Vagina (tissue), 2 donors: ENCODE measurements at regions not wholly inside any gene's neighbourhood (a gene's known extent, or its start where the extent isn't known, plus 50 kb on each side); places are given as distances from the start of the nearest gene placed in this dataset.
"Not testable (repeated sequence)": the region's sequence is repeated elsewhere in the genome, so short reads cannot be mapped to it uniquely, and the experiment has no call there.

Experiments
- POLR2A ChIP-seq, 2 donors: fragments of 450-650 bp; IDR thresholded peaks; one replicate each; pipeline ENCODE4 v1.6.1; 2017; ENCODE audit warnings: antibody characterized with exemption in 2 of 2, mild to moderate bottlenecking in 2 of 2, moderate library complexity in 2 of 2
- POLR2AphosphoS5 ChIP-seq, 2 donors: sonication (generic); formaldehyde crosslinking; IDR thresholded peaks; one replicate each; pipeline ENCODE4 v1.9.0; 2017; ENCODE audit warnings: antibody characterized with exemption in 2 of 2, mild to moderate bottlenecking in 2 of 2, low read depth in 1 of 2; ENCODE audit not compliant: insufficient read depth in 1 of 2
- TF ChIP-seq, protein P1 (sequence below), 3 experiments: fragments of 450-650 bp in 2 of 3; fragments of 200-600 bp in 1 of 3; sonication (generic) in 1 of 3; IDR thresholded peaks; one replicate each; pipeline ENCODE4 v1.5.1; 2017 to 2019; ENCODE audit warnings: antibody characterized with exemption in 3 of 3, mild to moderate bottlenecking in 2 of 3, moderate library complexity in 2 of 3

DNA sequence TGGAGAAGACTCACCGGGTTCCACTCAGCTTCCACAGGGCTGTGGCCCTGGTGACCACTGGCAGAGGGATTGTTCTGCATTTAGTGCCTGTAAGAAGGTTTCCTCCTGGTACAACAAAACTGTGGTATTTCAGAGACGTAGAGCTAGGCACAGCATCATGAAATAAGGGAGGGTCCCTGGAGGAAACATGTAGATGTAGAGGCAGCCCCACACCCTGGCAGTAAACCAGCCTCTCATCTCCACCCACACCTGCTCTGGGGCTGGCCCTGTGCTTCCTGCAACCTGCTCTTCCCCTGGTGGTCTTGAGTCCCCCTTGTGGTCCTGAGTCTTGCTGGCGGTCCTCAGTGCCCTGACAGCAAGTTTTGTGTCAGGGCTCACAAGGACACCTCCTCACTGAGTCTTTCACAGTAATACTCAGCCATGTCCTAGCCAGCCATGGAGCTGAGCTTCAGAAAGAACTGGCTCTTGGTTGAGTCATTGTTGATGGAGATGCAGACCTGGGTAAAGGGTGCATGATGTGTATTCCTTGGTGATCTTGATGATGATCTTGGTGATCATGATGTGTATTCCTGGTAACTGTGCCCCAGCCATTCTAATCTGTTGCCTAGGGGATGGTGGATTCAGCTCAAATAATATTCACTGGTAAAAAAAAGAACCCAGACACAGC, 121.8 kb downstream of the OR4M2 start:
- TF ChIP-seq, protein P1, sequence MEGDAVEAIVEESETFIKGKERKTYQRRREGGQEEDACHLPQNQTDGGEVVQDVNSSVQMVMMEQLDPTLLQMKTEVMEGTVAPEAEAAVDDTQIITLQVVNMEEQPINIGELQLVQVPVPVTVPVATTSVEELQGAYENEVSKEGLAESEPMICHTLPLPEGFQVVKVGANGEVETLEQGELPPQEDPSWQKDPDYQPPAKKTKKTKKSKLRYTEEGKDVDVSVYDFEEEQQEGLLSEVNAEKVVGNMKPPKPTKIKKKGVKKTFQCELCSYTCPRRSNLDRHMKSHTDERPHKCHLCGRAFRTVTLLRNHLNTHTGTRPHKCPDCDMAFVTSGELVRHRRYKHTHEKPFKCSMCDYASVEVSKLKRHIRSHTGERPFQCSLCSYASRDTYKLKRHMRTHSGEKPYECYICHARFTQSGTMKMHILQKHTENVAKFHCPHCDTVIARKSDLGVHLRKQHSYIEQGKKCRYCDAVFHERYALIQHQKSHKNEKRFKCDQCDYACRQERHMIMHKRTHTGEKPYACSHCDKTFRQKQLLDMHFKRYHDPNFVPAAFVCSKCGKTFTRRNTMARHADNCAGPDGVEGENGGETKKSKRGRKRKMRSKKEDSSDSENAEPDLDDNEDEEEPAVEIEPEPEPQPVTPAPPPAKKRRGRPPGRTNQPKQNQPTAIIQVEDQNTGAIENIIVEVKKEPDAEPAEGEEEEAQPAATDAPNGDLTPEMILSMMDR (IDR thresholded peaks at IDR 0.05) = not testable (repeated sequence)
- not testable (repeated sequence) for TF ChIP-seq POLR2AphosphoS5 (IDR thresholded peaks at IDR 0.05; ENCODE audit: insufficient read depth in 1 of 2, low read depth in 1 of 2); POLR2A (IDR thresholded peaks at IDR 0.05)
